ENCODE measurements at regions not wholly inside any gene's neighbourhood (a gene's known extent, or its start where the extent isn't known, plus 50 kb on each side); places are given as distances from the start of the nearest gene placed in this dataset.

- FAIRE-seq, result no peak
- TF ChIP-seq POLR2A (IDR thresholded peaks at IDR 0.05; ENCODE audit: low read depth, low read length), result no peak
- TF ChIP-seq TAF1 (IDR thresholded peaks at IDR 0.05; ENCODE audit: borderline replicate concordance, low read depth, low read length), result no peak
- TF ChIP-seq POLR2AphosphoS5 (IDR thresholded peaks at IDR 0.05; ENCODE audit: low read depth, low read length), result no peak
- no peak for DNase-seq (ENCODE audit: insufficient read length)
Measured at GRCh38 chr1:95953015-95953414, 719.0 kb downstream of the RWDD3 start.

- TF ChIP-seq POLR2AphosphoS5 (IDR thresholded peaks at IDR 0.05; ENCODE audit: low read depth, low read length) (no peak), POLR2A (IDR thresholded peaks at IDR 0.05; ENCODE audit: low read depth, low read length) (no peak), TAF1 (IDR thresholded peaks at IDR 0.05; ENCODE audit: borderline replicate concordance, low read depth, low read length) (no peak)
- FAIRE-seq (no peak), DNase-seq (ENCODE audit: insufficient read length) (no peak)
Measured at GRCh38 chr1:95954585-95954984, 720.6 kb downstream of the RWDD3 start.

- DNase-seq (ENCODE audit: insufficient read length) (no peak), FAIRE-seq (no peak)
- no peak for TF ChIP-seq POLR2A (IDR thresholded peaks at IDR 0.05; ENCODE audit: low read depth, low read length)
- no peak for TF ChIP-seq POLR2AphosphoS5 (IDR thresholded peaks at IDR 0.05; ENCODE audit: low read depth, low read length)
- no peak for TF ChIP-seq TAF1 (IDR thresholded peaks at IDR 0.05; ENCODE audit: borderline replicate concordance, low read depth, low read length)
Measured at GRCh38 chr1:95956215-95956614, 722.2 kb downstream of the RWDD3 start.

- no peak for TF ChIP-seq TAF1 (IDR thresholded peaks at IDR 0.05; ENCODE audit: borderline replicate concordance, low read depth, low read length)
- TF ChIP-seq POLR2AphosphoS5 (IDR thresholded peaks at IDR 0.05; ENCODE audit: low read depth, low read length), result no peak
- TF ChIP-seq POLR2A (IDR thresholded peaks at IDR 0.05; ENCODE audit: low read depth, low read length), result no peak
- no peak for FAIRE-seq
- DNase-seq (ENCODE audit: insufficient read length), result no peak
Measured at GRCh38 chr1:95957748-95958147, 723.7 kb downstream of the RWDD3 start.

GRCh38 chr1:95966866-95967265, 732.9 kb downstream of the RWDD3 start:
- no peak for DNase-seq (ENCODE audit: insufficient read length)
- no peak for TF ChIP-seq POLR2AphosphoS5 (IDR thresholded peaks at IDR 0.05; ENCODE audit: low read depth, low read length)
- no peak for TF ChIP-seq TAF1 (IDR thresholded peaks at IDR 0.05; ENCODE audit: borderline replicate concordance, low read depth, low read length)
- TF ChIP-seq POLR2A (IDR thresholded peaks at IDR 0.05; ENCODE audit: low read depth, low read length), result no peak
- no peak for FAIRE-seq

GRCh38 chr1:95974586-95974985, 740.6 kb downstream of the RWDD3 start:
- TF ChIP-seq POLR2A (IDR thresholded peaks at IDR 0.05; ENCODE audit: low read depth, low read length) (no peak), POLR2AphosphoS5 (IDR thresholded peaks at IDR 0.05; ENCODE audit: low read depth, low read length) (no peak), TAF1 (IDR thresholded peaks at IDR 0.05; ENCODE audit: borderline replicate concordance, low read depth, low read length) (no peak)
- FAIRE-seq (no peak), DNase-seq (ENCODE audit: insufficient read length) (no peak)

GRCh38 chr1:95982711-95983110, 738.9 kb upstream of the PTBP2 start:
- FAIRE-seq, result no peak
- TF ChIP-seq TAF1 (IDR thresholded peaks at IDR 0.05; ENCODE audit: borderline replicate concordance, low read depth, low read length), result no peak
- no peak for TF ChIP-seq POLR2A (IDR thresholded peaks at IDR 0.05; ENCODE audit: low read depth, low read length)
- no peak for TF ChIP-seq POLR2AphosphoS5 (IDR thresholded peaks at IDR 0.05; ENCODE audit: low read depth, low read length)
- DNase-seq (ENCODE audit: insufficient read length), result no peak

GRCh38 chr1:95983831-95984230, 737.8 kb upstream of the PTBP2 start:
- FAIRE-seq, result no peak
- DNase-seq (ENCODE audit: insufficient read length), result no peak
- no peak for TF ChIP-seq TAF1 (IDR thresholded peaks at IDR 0.05; ENCODE audit: borderline replicate concordance, low read depth, low read length)
- TF ChIP-seq POLR2A (IDR thresholded peaks at IDR 0.05; ENCODE audit: low read depth, low read length), result no peak
- TF ChIP-seq POLR2AphosphoS5 (IDR thresholded peaks at IDR 0.05; ENCODE audit: low read depth, low read length), result no peak

- DNase-seq (ENCODE audit: insufficient read length), result no peak
- no peak for TF ChIP-seq POLR2AphosphoS5 (IDR thresholded peaks at IDR 0.05; ENCODE audit: low read depth, low read length)
- TF ChIP-seq TAF1 (IDR thresholded peaks at IDR 0.05; ENCODE audit: borderline replicate concordance, low read depth, low read length), result no peak
- TF ChIP-seq POLR2A (IDR thresholded peaks at IDR 0.05; ENCODE audit: low read depth, low read length), result no peak
- FAIRE-seq, result no peak
Measured at GRCh38 chr1:95984798-95985374, 736.7 kb upstream of the PTBP2 start.

- DNase-seq (ENCODE audit: insufficient read length) (no peak), FAIRE-seq (no peak)
- no peak for TF ChIP-seq POLR2AphosphoS5 (IDR thresholded peaks at IDR 0.05; ENCODE audit: low read depth, low read length)
Measured at GRCh38 chr1:95990033-95990432, 731.6 kb upstream of the PTBP2 start.

- TF ChIP-seq POLR2AphosphoS5 (IDR thresholded peaks at IDR 0.05; ENCODE audit: low read depth, low read length) (no peak), TAF1 (IDR thresholded peaks at IDR 0.05; ENCODE audit: borderline replicate concordance, low read depth, low read length) (no peak), POLR2A (IDR thresholded peaks at IDR 0.05; ENCODE audit: low read depth, low read length) (no peak)
- DNase-seq (ENCODE audit: insufficient read length), result no peak
- FAIRE-seq, result no peak
Measured at GRCh38 chr1:95991787-95992520, 729.6 kb upstream of the PTBP2 start.

- DNase-seq (ENCODE audit: insufficient read length) (no peak), FAIRE-seq (no peak)
- TF ChIP-seq POLR2A (IDR thresholded peaks at IDR 0.05; ENCODE audit: low read depth, low read length), result no peak
- TF ChIP-seq TAF1 (IDR thresholded peaks at IDR 0.05; ENCODE audit: borderline replicate concordance, low read depth, low read length), result no peak
- no peak for TF ChIP-seq POLR2AphosphoS5 (IDR thresholded peaks at IDR 0.05; ENCODE audit: low read depth, low read length)
Measured at GRCh38 chr1:95994643-95995042, 726.9 kb upstream of the PTBP2 start.

Measured in GM12892 (cell line).